ENCODE measurements at regions not wholly inside any gene's neighbourhood (a gene's known extent, or its start where the extent isn't known, plus 50 kb on each side); places are given as distances from the start of the nearest gene placed in this dataset.

DNA sequence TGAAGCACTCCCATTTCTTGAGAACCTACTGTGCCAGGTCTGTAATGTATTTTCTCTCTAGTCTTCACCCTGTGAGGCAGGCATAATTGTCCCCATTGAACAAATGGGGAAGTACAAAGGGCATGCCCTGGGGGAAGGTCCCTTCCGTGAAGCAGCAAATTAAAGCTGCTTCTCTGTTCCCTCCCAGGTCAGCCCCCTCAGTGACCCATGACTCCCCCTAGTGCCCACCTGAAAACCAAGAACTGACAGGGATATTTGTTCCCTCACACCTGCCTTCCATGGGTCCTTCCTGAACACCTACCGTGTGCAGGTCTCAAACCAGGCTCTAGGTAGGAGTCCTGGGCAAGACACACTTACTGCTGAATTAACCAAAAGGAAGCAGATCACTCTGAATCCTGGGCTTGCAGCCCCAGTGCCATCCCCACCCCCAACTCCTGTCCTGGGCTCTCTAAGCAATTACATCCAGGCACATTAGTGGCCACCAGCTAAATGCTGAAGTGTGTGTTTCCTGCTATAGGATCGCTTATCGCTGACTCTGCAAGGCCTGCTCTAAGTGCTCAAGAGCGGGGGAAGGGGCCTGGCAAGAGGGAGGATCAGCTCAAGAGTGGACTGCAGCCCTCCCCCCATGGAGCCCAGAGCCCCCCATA lies 254.8 kb downstream of the CDK5RAP2 start:
- Histone ChIP-seq H2AFZ (ENCODE audit: low read depth, low read length) (no peak overlapping the region), H3K4me1 (ENCODE audit: low read length) (peaks cover 6% of the 10 kb centered on the region; the same call in 1 of the 2 replicates)
- TF ChIP-seq EZH2phosphoT487 (IDR thresholded peaks at IDR 0.05; ENCODE audit: low read depth): no peak
- TF ChIP-seq, protein P1, sequence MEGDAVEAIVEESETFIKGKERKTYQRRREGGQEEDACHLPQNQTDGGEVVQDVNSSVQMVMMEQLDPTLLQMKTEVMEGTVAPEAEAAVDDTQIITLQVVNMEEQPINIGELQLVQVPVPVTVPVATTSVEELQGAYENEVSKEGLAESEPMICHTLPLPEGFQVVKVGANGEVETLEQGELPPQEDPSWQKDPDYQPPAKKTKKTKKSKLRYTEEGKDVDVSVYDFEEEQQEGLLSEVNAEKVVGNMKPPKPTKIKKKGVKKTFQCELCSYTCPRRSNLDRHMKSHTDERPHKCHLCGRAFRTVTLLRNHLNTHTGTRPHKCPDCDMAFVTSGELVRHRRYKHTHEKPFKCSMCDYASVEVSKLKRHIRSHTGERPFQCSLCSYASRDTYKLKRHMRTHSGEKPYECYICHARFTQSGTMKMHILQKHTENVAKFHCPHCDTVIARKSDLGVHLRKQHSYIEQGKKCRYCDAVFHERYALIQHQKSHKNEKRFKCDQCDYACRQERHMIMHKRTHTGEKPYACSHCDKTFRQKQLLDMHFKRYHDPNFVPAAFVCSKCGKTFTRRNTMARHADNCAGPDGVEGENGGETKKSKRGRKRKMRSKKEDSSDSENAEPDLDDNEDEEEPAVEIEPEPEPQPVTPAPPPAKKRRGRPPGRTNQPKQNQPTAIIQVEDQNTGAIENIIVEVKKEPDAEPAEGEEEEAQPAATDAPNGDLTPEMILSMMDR (IDR thresholded peaks at IDR 0.05; ENCODE audit: low read depth, low read length): peak; percentile 30

DNA sequence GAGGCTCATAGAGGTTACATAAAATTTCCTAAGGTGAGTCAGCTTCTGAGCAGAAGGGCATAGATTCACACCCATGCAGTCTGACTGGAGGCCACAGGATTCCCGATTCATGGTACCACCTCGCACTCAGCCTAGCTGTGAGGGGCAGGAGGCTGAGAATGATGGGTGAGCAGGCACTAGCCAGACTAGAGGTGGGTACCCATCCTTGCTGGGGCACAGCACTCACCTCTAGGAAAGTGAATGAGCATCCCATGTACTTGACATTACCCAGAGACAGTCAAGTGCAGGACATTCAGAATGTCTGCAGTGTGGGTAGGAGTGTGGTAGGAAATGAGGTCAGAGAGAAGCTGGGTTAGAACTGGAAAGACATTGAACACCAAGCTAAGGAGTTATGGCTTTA lies 255.5 kb downstream of the CDK5RAP2 start:
- no peak overlapping the region for H3K27ac ChIP-seq (ENCODE audit: low read length)
- TF ChIP-seq, protein P1 (IDR thresholded peaks at IDR 0.05; ENCODE audit: low read depth, low read length): no peak
- TF ChIP-seq EZH2phosphoT487 (IDR thresholded peaks at IDR 0.05; ENCODE audit: low read depth): no peak
- no peak overlapping the region for H3K4me3 ChIP-seq (ENCODE audit: low read length)
- peaks cover 6% of the 10 kb centered on the region; the same call in 1 of the 2 replicates for H3K4me1 ChIP-seq (ENCODE audit: low read length)
- no peaks in the 10 kb centered on the region for H4K20me1 ChIP-seq (ENCODE audit: insufficient read depth, low read length)
- H3K4me2 ChIP-seq (ENCODE audit: low read length): no peak overlapping the region
- H3K36me3 ChIP-seq (replicated peaks; ENCODE audit: low read depth, low read length): no peaks in the 10 kb centered on the region
- H3K9ac ChIP-seq (ENCODE audit: low read length): no peak overlapping the region
- peaks cover 15% of the 10 kb centered on the region; the same call in 1 of the 2 replicates for H3K27me3 ChIP-seq (ENCODE audit: low read depth, low read length)
- H3K79me2 ChIP-seq (ENCODE audit: low read length): no peaks in the 10 kb centered on the region
- no peak overlapping the region for H2AFZ ChIP-seq (ENCODE audit: low read depth, low read length)
- H3K9me3 ChIP-seq (ENCODE audit: insufficient read depth, low read length): no peaks in the 10 kb centered on the region

More for the DNA sequence above, 254.8 kb downstream of the CDK5RAP2 start:
- Histone ChIP-seq H3K9me3 (ENCODE audit: insufficient read depth, low read length) (no peaks in the 10 kb centered on the region), H3K4me3 (ENCODE audit: low read length) (no peak overlapping the region), H4K20me1 (ENCODE audit: insufficient read depth, low read length) (no peaks in the 10 kb centered on the region), H3K36me3 (replicated peaks; ENCODE audit: low read depth, low read length) (no peaks in the 10 kb centered on the region), H3K4me2 (ENCODE audit: low read length) (no peak overlapping the region), H3K27me3 (ENCODE audit: low read depth, low read length) (peaks cover 18% of the 10 kb centered on the region; the same call in 1 of the 2 replicates), H3K9ac (ENCODE audit: low read length) (no peak overlapping the region), H3K79me2 (ENCODE audit: low read length) (no peaks in the 10 kb centered on the region), H3K27ac (ENCODE audit: low read length) (no peak overlapping the region)

DNA sequence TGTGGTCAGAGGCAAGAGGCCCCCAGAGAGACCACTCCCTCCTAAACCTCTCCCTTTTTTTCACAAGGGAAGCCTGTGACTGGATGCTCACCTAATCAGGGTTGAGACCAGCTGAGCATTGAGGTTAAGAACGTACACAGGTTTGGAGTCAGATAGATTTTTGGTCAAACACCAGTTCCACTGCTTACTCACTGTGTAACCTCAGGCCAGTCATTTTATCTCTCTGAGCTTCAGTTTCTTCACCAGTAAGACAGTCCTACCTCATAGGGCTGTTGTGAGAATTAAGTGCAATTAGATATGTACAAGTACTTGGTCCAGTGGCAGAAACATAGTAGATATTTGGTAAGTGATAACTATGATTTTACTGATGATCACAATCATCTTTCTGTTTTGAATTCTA lies 256.8 kb downstream of the CDK5RAP2 start:
- TF ChIP-seq EZH2phosphoT487 (IDR thresholded peaks at IDR 0.05; ENCODE audit: low read depth): no peak
- TF ChIP-seq, protein P1 (IDR thresholded peaks at IDR 0.05; ENCODE audit: low read depth, low read length): no peak
- Histone ChIP-seq H3K4me1 (ENCODE audit: low read length) (peaks cover 6% of the 10 kb centered on the region; the same call in 1 of the 2 replicates), H3K27me3 (ENCODE audit: low read depth, low read length) (peaks cover 15% of the 10 kb centered on the region; the same call in 1 of the 2 replicates), H3K4me3 (ENCODE audit: low read length) (no peak overlapping the region), H4K20me1 (ENCODE audit: insufficient read depth, low read length) (no peaks in the 10 kb centered on the region), H3K9ac (ENCODE audit: low read length) (no peak overlapping the region), H3K4me2 (ENCODE audit: low read length) (no peak overlapping the region), H3K9me3 (ENCODE audit: insufficient read depth, low read length) (no peaks in the 10 kb centered on the region), H2AFZ (ENCODE audit: low read depth, low read length) (no peak overlapping the region), H3K79me2 (ENCODE audit: low read length) (no peaks in the 10 kb centered on the region), H3K27ac (ENCODE audit: low read length) (no peak overlapping the region), H3K36me3 (replicated peaks; ENCODE audit: low read depth, low read length) (no peaks in the 10 kb centered on the region)

DNA sequence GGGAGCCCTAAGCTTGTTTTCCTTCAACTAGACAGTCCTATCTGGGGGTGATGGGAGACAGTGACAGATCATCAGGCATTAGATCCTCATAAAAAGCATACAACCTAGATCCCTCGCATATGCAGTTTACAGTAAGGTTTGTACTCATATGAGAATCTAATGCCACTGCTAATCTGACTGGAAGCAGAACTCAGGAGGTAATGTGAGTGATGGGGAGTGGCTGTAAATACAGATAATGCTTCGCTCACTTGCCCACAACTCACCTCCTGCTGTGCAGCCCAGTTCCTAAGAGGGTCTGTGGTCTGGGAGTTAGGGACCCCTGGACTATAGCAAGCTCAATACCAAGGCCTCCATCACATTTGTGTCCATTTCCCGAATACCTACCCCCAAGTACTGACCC lies 260.5 kb downstream of the CDK5RAP2 start:
- Histone ChIP-seq H3K4me3 (ENCODE audit: low read length) (no peak overlapping the region), H3K27ac (ENCODE audit: low read length) (no peak overlapping the region), H3K9me3 (ENCODE audit: insufficient read depth, low read length) (no peaks in the 10 kb centered on the region), H3K36me3 (replicated peaks; ENCODE audit: low read depth, low read length) (no peaks in the 10 kb centered on the region), H3K79me2 (ENCODE audit: low read length) (no peaks in the 10 kb centered on the region), H3K4me1 (ENCODE audit: low read length) (no peaks in the 10 kb centered on the region), H2AFZ (ENCODE audit: low read depth, low read length) (no peak overlapping the region), H3K9ac (ENCODE audit: low read length) (no peak overlapping the region), H3K27me3 (ENCODE audit: low read depth, low read length) (peaks cover 16% of the 10 kb centered on the region; the same call in 1 of the 2 replicates), H4K20me1 (ENCODE audit: insufficient read depth, low read length) (no peaks in the 10 kb centered on the region), H3K4me2 (ENCODE audit: low read length) (no peak overlapping the region)
- TF ChIP-seq, protein P1 (IDR thresholded peaks at IDR 0.05; ENCODE audit: low read depth, low read length): no peak
- TF ChIP-seq EZH2phosphoT487 (IDR thresholded peaks at IDR 0.05; ENCODE audit: low read depth): no peak

Data from OCI-LY3 (cell line).